ENCODE measurements at regions not wholly inside any gene's neighbourhood (a gene's known extent, or its start where the extent isn't known, plus 50 kb on each side); places are given as distances from the start of the nearest gene placed in this dataset.

GRCh38 chr17:34525651-34526050, 53.7 kb upstream of the TMEM132E start:
- no peak for TF ChIP-seq EZH2 (IDR thresholded peaks at IDR 0.05; ENCODE audit: low read length, missing control alignments)
- TF ChIP-seq CTCF (conservative IDR thresholded peaks at IDR 0.05 in 1 of 2, IDR thresholded peaks at IDR 0.05 in 1 of 2; ENCODE audit: low read depth in 1 of 2, low read length in 2 of 2): no peak

Measured in fibroblast of lung (primary cell).